T1000 (cell line): ENCODE measurements at regions not wholly inside any gene's neighbourhood (a gene's known extent, or its start where the extent isn't known, plus 50 kb on each side); places are given as distances from the start of the nearest gene placed in this dataset.
"Not testable (repeated sequence)": the region's sequence is repeated elsewhere in the genome, so short reads cannot be mapped to it uniquely, and the experiment has no call there.

Experiments
- DNase-seq: peaks from one replicate; lab custom pipeline; 2025; ENCODE audit warnings: mixed read lengths; lab: John Stamatoyannopoulos, UW

GRCh38 chr1:229008347-229008746, 262.6 kb upstream of the RAB4A start:
- DNase-seq: not testable (repeated sequence)

DNA sequence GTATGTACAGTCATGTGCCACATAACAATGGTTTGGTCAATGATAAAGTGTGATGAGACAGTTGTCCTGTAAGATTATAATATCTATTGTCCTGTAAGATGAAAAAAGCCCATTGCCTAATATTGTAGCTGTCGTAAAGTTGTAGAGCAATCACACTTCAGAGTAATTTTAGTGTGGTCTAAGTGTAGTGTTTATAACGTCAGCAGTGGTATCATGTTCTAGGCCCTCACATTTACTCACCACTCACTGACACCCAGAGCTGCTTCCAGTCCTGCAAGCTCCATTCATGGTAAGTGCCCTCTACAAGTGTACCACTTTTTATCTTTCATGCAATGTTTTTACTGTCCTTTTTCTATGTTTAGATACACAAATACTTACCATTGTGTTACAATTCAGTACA, 259.9 kb upstream of the RAB4A start:
- no peak for DNase-seq

- DNase-seq: no peak
These were observed 258.1 kb upstream of the RAB4A start for GRCh38 chr1:229012823-229013222.

GRCh38 chr1:229013981-229014380, 256.9 kb upstream of the RAB4A start:
- no peak for DNase-seq

DNA sequence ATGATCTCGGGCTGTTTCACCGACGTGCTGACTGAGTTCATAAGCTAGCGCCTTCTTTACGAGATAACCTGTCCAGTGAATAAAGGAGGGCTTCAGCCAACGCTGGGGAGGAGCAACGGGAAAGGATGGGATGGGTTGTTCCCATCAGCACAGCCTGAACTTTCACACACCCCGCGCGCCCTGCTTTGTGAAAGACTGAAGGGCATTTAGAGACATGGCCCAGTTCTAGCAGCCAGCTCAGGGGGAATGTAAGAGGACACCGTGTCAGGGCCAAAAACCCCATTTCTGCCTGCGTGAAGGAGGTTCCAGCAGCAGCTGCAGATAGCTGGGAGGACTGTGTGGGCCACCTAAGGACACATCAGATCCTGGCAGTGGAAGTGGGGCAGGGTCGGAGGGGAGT, 255.1 kb upstream of the RAB4A start:
- DNase-seq: no peak

GRCh38 chr1:229017091-229017490, 253.8 kb upstream of the RAB4A start:
- no peak for DNase-seq

- no peak for DNase-seq
These were observed 252.1 kb upstream of the RAB4A start for GRCh38 chr1:229018674-229019295.

GRCh38 chr1:229019663-229020271, 251.1 kb upstream of the RAB4A start:
- no peak for DNase-seq

GRCh38 chr1:229021034-229021433, 249.9 kb upstream of the RAB4A start:
- DNase-seq: not testable (repeated sequence)

- no peak for DNase-seq
These were observed 248.1 kb upstream of the RAB4A start for GRCh38 chr1:229022595-229023333.

GRCh38 chr1:229023651-229024300, 247.1 kb upstream of the RAB4A start:
- no peak for DNase-seq

DNA sequence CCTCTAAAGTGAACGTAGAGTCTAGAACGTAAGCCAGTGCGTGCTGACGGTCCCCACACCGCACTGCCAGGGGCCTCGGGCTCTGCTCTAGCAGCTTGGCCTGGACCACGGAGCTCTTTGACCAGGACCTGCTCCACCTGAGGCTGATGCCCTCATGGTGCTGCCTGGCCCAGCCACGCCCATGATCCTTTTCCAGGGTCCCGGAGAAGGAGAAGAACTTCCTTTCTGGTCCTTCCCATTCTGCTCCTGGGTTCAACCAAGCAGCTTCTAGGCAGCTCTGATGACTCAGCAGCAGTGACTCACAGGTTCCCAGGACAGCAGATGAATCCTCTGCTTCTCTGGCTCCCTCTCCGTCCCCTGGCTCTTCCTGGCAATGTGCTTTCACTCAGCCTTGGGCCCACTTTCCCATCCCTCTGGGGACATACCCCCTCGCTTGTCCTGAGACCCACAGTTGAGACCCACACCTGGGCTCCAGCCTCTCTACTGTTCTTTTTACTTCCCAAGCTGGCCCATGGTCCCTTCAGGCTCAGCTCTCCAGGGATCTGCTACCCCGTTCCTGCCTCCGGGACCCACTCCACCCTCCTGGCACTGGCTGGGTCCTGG, 246.3 kb upstream of the RAB4A start:
- no peak for DNase-seq

GRCh38 chr1:229025576-229025975, 245.3 kb upstream of the RAB4A start:
- DNase-seq: no peak

GRCh38 chr1:229027158-229027557, 243.8 kb upstream of the RAB4A start:
- no peak for DNase-seq

- no peak for DNase-seq
These were observed 243.2 kb upstream of the RAB4A start for GRCh38 chr1:229027622-229028182.

DNA sequence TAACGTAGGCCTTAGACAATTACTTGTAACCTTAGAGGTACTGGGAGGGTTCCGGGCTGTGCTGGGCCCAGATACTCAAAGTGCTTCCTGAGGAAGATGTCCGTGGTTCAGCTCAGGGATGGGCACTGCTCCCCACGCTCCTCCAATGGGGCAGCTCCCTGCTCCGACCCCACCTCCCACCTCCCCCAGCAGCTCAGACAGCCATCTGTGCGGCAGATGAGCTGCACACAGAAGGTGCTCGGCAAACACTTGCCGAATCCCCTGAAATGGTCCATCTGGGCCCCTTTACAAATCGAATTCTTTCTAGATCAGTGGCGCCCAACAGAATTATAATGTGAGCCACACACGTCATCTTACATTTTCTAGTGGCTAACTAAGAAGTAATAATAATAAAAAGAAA, 242.4 kb upstream of the RAB4A start:
- DNase-seq: no peak

DNA sequence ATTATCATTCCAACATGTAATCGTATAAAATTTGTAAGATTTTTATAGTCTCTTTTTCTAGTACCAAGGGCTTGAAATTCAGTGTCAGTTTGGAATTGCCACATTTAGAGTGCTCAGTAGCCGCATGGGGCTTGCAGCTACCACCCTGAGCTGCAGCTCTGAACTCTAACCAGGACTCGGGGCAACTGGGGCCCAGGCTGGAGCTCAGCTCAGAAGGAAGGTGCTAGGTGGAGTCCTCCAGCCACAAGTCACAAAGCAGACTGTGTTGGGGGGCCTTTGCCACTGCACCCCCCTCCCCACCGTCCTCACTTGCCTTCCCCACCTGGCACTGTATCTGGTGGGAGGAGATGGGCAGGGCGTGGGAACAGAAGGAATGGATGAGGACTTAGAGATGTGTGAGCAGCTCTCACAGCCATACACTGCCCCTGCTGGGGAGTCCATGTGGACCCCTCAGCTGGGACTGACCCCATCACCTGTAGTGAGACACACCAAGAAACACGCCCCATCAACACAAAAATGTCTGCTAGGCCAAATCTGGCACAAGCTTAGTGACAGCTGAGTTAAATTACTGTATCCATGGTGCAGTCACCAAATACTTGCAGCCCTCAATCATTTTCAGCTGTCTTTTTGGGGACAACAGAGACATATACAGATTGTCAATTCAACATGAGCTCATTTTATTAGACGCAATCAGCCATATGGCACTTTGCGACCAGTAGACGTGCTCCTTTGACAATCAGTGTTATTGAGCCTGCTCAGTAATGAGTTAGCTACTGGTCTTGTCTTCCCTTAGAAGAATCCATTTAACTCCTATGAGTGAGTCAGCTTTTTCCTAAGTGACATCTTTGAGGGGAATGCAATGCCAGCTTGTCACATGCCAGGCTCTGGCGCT, 241.7 kb upstream of the RAB4A start:
- DNase-seq: no peak

- no peak for DNase-seq
These were observed 241.1 kb upstream of the RAB4A start for GRCh38 chr1:229029879-229030235.

DNA sequence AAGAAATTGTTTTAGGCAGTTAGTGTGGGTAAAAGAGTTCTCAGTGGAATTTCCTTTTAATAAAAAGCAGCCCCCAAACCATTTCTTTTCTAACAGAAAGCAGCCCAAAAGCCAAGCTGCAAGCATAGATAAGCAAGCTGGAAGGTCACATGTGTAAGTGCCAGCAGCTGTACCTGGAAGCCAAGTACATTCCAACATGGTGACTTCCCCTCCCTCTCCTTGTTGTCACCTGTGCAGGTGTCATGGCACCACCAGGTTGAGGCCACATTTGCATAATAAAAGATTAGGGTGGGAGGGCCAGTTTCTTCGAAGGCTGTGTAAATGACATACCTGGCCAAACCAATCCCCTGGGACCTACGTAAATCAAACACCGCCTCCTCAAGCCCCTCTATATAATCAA, 240.3 kb upstream of the RAB4A start:
- no peak for DNase-seq

DNA sequence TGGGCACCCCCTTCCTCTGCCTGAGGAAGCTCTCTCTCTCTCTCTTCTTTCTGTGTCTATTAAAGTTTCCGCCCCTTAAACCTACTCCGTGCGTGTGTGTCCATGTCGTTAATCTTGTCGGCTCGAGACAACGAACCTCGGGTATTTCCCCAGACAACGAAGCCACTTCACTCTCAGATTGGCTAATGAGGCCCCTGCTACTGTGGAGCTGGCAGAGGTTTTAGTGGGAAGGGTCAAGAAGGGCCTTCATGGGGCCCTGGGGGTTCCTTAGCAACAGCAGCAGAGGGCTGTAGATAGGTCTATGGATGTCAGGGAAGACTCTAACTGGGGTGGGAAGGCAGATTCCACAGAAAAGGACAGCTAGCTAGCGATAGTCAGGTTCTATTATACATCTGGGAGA, 239.8 kb upstream of the RAB4A start:
- no peak for DNase-seq
